A549 (cell line): ENCODE measurements at regions not wholly inside any gene's neighbourhood (a gene's known extent, or its start where the extent isn't known, plus 50 kb on each side); places are given as distances from the start of the nearest gene placed in this dataset.
"Not testable (repeated sequence)": the region's sequence is repeated elsewhere in the genome, so short reads cannot be mapped to it uniquely, and the experiment has no call there.

Experiments used
- ATAC-seq, 2 experiments: fragments of 200-7000 bp in 1 of 2; fragments of >200 bp in 1 of 2; cut with Nextera tagmentation in 1 of 2; cut with Tn5 transposase in 1 of 2; 3 replicates each; pipeline versions ENCODE4 v1.8.0 to v1.9.1; 2018 to 2020; ENCODE audit warnings: mild to moderate bottlenecking in 1 of 2, moderate library complexity in 1 of 2
- CTCF ChIA-PET: fragments of 300-600 bp; sonication (Branson Sonifier 250); formaldehyde crosslinking; extraction: SDS; loops from one replicate; lab custom pipeline; 2021; ENCODE audit warnings: antibody characterized with exemption, inconsistent platforms; lab: Yijun Ruan, JAX
- POLR2A ChIA-PET: fragments of 350-600 bp; formaldehyde crosslinking; extraction: SDS; loops from one replicate; lab custom pipeline; 2021; ENCODE audit warnings: antibody characterized with exemption, inconsistent platforms; lab: Yijun Ruan, JAX
- DNase-seq, 2 experiments: peaks; one replicate each; pipeline versions ENCODE4 v3.0.0 to v3.0.0-alpha.2; 2011 to 2016; ENCODE audit warnings: low read depth in 1 of 2, low spot score in 1 of 2
- FAIRE-seq: peaks from 2 replicates; lab custom pipeline; 2011; peaks lifted over from hg19 to GRCh38; lab: Jason Lieb, UNC
- H3K27ac ChIP-seq, 2 experiments: fragments of >200 bp; sonication (Bioruptor Twin); formaldehyde crosslinking; 3 replicates each; pipeline ENCODE4 v1.5.1; 2016 to 2017
- H3K4me1 ChIP-seq: fragments of >200 bp; sonication (Bioruptor Twin); formaldehyde crosslinking; 3 replicates; pipeline ENCODE4 v1.6.1; 2016
- H3K4me2 ChIP-seq: fragments of >200 bp; sonication (Bioruptor Twin); formaldehyde crosslinking; 3 replicates; pipeline ENCODE4 v1.6.1; 2016
- H3K4me3 ChIP-seq: fragments of >200 bp; sonication (Bioruptor Twin); formaldehyde crosslinking; 3 replicates; pipeline ENCODE4 v1.5.1; 2016
- H3K9me3 ChIP-seq: fragments of >200 bp; sonication (Bioruptor Twin); formaldehyde crosslinking; 3 replicates; pipeline ENCODE4 v1.6.1; 2016
- ATOH8 ChIP-seq: fragments of 250-450 bp; sonication (Bioruptor Pico); IDR thresholded peaks from 2 replicates; pipeline ENCODE4 v1.5.0; 2020; ENCODE audit warnings: low read depth, mild to moderate bottlenecking, moderate library complexity
- BHLHE40 ChIP-seq: IDR thresholded peaks from 2 replicates; pipeline ENCODE4 v1.6.1; 2012; ENCODE audit warnings: low read depth, low read length, inconsistent platforms
- CBX8 ChIP-seq: fragments of 200-600 bp; sonication (generic); IDR thresholded peaks from 2 replicates; pipeline ENCODE4 v1.6.1; 2016
- CHD2 ChIP-seq: fragments of 150-350 bp; IDR thresholded peaks from 2 replicates; pipeline ENCODE4 v1.6.1; 2014; ENCODE audit warnings: low read length; ENCODE audit not compliant: partially characterized antibody
- CHD4 ChIP-seq: fragments of 200-600 bp; sonication (generic); IDR thresholded peaks from 2 replicates; pipeline ENCODE4 v1.6.1; 2016; ENCODE audit warnings: antibody characterized with exemption, mild to moderate bottlenecking, borderline replicate concordance
- EHF ChIP-seq: fragments of 250-450 bp; sonication (Bioruptor Pico); IDR thresholded peaks from 2 replicates; pipeline ENCODE4 v1.5.0; 2020; ENCODE audit warnings: mild to moderate bottlenecking
- EHMT2 ChIP-seq: fragments of 200-600 bp; sonication (generic); IDR thresholded peaks from 2 replicates; pipeline ENCODE4 v1.6.1; 2016; ENCODE audit warnings: antibody characterized with exemption, low read depth, mild to moderate bottlenecking, moderate library complexity
- ESRRA ChIP-seq: fragments of 150-350 bp; IDR thresholded peaks from 2 replicates; pipeline ENCODE4 v1.6.1; 2014; ENCODE audit warnings: mild to moderate bottlenecking, low read length, borderline replicate concordance
- FOXS1 ChIP-seq: fragments of 250-450 bp; sonication (Bioruptor Pico); IDR thresholded peaks from 2 replicates; pipeline ENCODE4 v1.5.0; 2020; ENCODE audit warnings: mild to moderate bottlenecking, moderate library complexity
- HES2 ChIP-seq: fragments of >200 bp; sonication (Bioruptor Twin); formaldehyde crosslinking; IDR thresholded peaks from 2 replicates; pipeline ENCODE4 v1.6.1; 2016
- HEYL ChIP-seq: fragments of 250-450 bp; sonication (Bioruptor Pico); IDR thresholded peaks from 2 replicates; pipeline ENCODE4 v1.8.0; 2021; ENCODE audit warnings: mild to moderate bottlenecking, moderate library complexity
- HOXA7 ChIP-seq: fragments of 250-450 bp; sonication (Bioruptor Pico); IDR thresholded peaks from 2 replicates; pipeline ENCODE4 v1.5.0; 2020; ENCODE audit warnings: mild to moderate bottlenecking, moderate library complexity
- JUN ChIP-seq, 2 experiments: fragments of >200 bp; sonication (Bioruptor Twin); formaldehyde crosslinking; IDR thresholded peaks; 2 replicates in 1 of 2; 3 replicates in 1 of 2; pipeline ENCODE4 v1.6.1; 2016 to 2017
- JUNB ChIP-seq: fragments of >200 bp; sonication (Bioruptor Twin); formaldehyde crosslinking; IDR thresholded peaks from 2 replicates; pipeline ENCODE4 v1.6.1; 2016
- KDM1A ChIP-seq: fragments of 200-600 bp; sonication (generic); IDR thresholded peaks from 2 replicates; pipeline ENCODE4 v1.6.1; 2016; ENCODE audit warnings: low read depth, mild to moderate bottlenecking
- MAZ ChIP-seq: fragments of 150-350 bp; IDR thresholded peaks from 2 replicates; pipeline ENCODE4 v1.6.1; 2014; ENCODE audit warnings: antibody characterized with exemption, low read depth, low read length, borderline replicate concordance
- PHF8 ChIP-seq: fragments of 200-600 bp; sonication (generic); IDR thresholded peaks from 2 replicates; pipeline ENCODE4 v1.6.1; 2016; ENCODE audit warnings: low read depth, mild to moderate bottlenecking, antibody characterized with exemption, moderate library complexity, borderline replicate concordance
- POLR2A ChIP-seq: IDR thresholded peaks from 2 replicates; pipeline ENCODE4 v1.6.1; 2012; ENCODE audit warnings: mild to moderate bottlenecking, low read length
- RARB ChIP-seq: fragments of 250-450 bp; sonication (Bioruptor Pico); IDR thresholded peaks from 2 replicates; pipeline ENCODE4 v1.8.0; 2021; ENCODE audit warnings: mild to moderate bottlenecking, moderate library complexity
- REST ChIP-seq: fragments of 200-600 bp; sonication (generic); IDR thresholded peaks from 2 replicates; pipeline ENCODE4 v1.6.1; 2016; ENCODE audit warnings: antibody characterized with exemption, mild to moderate bottlenecking, moderate library complexity
- RFX5 ChIP-seq: fragments of 450-650 bp; IDR thresholded peaks from 2 replicates; pipeline ENCODE4 v1.7.1; 2014; ENCODE audit warnings: antibody characterized with exemption, mild to moderate bottlenecking, moderate library complexity
- SMC3 ChIP-seq: fragments of >200 bp; sonication (Bioruptor Twin); formaldehyde crosslinking; IDR thresholded peaks from 3 replicates; pipeline ENCODE4 v1.6.1; 2018; ENCODE audit warnings: inconsistent platforms
- SREBF2 ChIP-seq: fragments of 450-650 bp; IDR thresholded peaks from 2 replicates; pipeline ENCODE4 v1.6.1; 2014; ENCODE audit warnings: mild to moderate bottlenecking, moderate library complexity
- TFCP2L1 ChIP-seq: fragments of 250-450 bp; sonication (Bioruptor Pico); IDR thresholded peaks from 2 replicates; pipeline ENCODE4 v1.5.0; 2021; ENCODE audit warnings: mild to moderate bottlenecking
- TP53 ChIP-seq: fragments of 250-450 bp; sonication (Bioruptor Pico); IDR thresholded peaks from 2 replicates; pipeline ENCODE4 v1.5.0; 2021; ENCODE audit warnings: mild to moderate bottlenecking, moderate library complexity
- ZC3H11A ChIP-seq: fragments of 450-650 bp; IDR thresholded peaks from 2 replicates; pipeline ENCODE4 v1.6.1; 2014; ENCODE audit warnings: antibody characterized with exemption, mild to moderate bottlenecking
- ZNF302 ChIP-seq: fragments of 250-450 bp; sonication (Bioruptor Pico); IDR thresholded peaks from 2 replicates; pipeline ENCODE4 v1.9.0; 2021; ENCODE audit warnings: inconsistent platforms, mild to moderate bottlenecking, moderate library complexity
- ZSCAN20 ChIP-seq: fragments of 250-450 bp; sonication (Bioruptor Pico); IDR thresholded peaks from 2 replicates; pipeline ENCODE4 v1.8.0; 2022; ENCODE audit warnings: mild to moderate bottlenecking, moderate library complexity
- WGBS: methylation state at CpG from one replicate; pipeline ENCODE4 v1.1.6; 2017; ENCODE audit errors: missing lambda C conversion rate; 5-methylcytosine and 5-hydroxymethylcytosine counted together

GRCh38 chr16:26988186-26988585 is 78.5 kb upstream of the C16orf82 start:
- POLR2A ChIA-PET = no interaction called here
- no peak for DNase-seq
- H3K4me3 ChIP-seq = no peak overlapping the region
- no peak for FAIRE-seq
- ATAC-seq = no peak
- H3K4me2 ChIP-seq = no peak overlapping the region
- H3K4me1 ChIP-seq = no peaks in the 10 kb centered on the region
- no peaks in the 10 kb centered on the region for H3K9me3 ChIP-seq
- TF ChIP-seq TFCP2L1 (CRISPR knock-in tag) = no peak
- no peak for TF ChIP-seq SMC3
- no peak for TF ChIP-seq ATOH8 (CRISPR knock-in tag)
- TF ChIP-seq PHF8 = no peak
- no peak for TF ChIP-seq ZNF302 (CRISPR knock-in tag)
- no peak for TF ChIP-seq JUN (IDR thresholded peaks at IDR 0.05)
- no peak for TF ChIP-seq MAZ
- no peak for TF ChIP-seq JUNB
- TF ChIP-seq HEYL = no peak
- TF ChIP-seq SREBF2 = no peak
- no peak for TF ChIP-seq KDM1A
- TF ChIP-seq CBX8 = no peak
- TF ChIP-seq CHD2 = no peak
- TF ChIP-seq EHMT2 = no peak
- no peak for TF ChIP-seq ZSCAN20
- TF ChIP-seq EHF (CRISPR knock-in tag) = no peak
- TF ChIP-seq RARB = no peak
- no peak for TF ChIP-seq ESRRA
- CTCF ChIA-PET = interaction anchor here (0.6 kb wide), 1 partner anchor 10 kb away, joined by 3 read pairs; no protein-coding TSS in a partner anchor
- H3K27ac ChIP-seq = no peak overlapping the region
- 2% methylated on average over 4 of the region's 5 CpGs for WGBS

- H3K27ac ChIP-seq, H3K4me3 ChIP-seq, POLR2A ChIA-PET, FAIRE-seq, CTCF ChIA-PET, ATAC-seq, DNase-seq, H3K4me2 ChIP-seq, H3K9me3 ChIP-seq, H3K4me1 ChIP-seq: not testable (repeated sequence)
- WGBS = 23% methylated on average over 5 of the region's 5 CpGs
- TF ChIP-seq ZC3H11A = peak; percentile 77
Observed at GRCh38 chr16:26990384-26991120, 76.2 kb upstream of the C16orf82 start.

GRCh38 chr16:26992666-26993349 is 73.9 kb upstream of the C16orf82 start:
- no peak for FAIRE-seq
- ChIA-PET POLR2A (no interaction called here), CTCF (interaction anchor here (1.2 kb wide), 1 partner anchor 26 kb away, joined by 7 read pairs; no protein-coding TSS in a partner anchor)
- Histone ChIP-seq H3K9me3 (no peaks in the 10 kb centered on the region), H3K27ac (no peak overlapping the region), H3K4me2 (no peak overlapping the region), H3K4me1 (no peaks in the 10 kb centered on the region), H3K4me3 (no peak overlapping the region)
- ATAC-seq = no peak
- DNase-seq = no peak
- no peak for TF ChIP-seq SREBF2
- TF ChIP-seq REST = no peak
- no peak for TF ChIP-seq HOXA7
- no peak for TF ChIP-seq RFX5
- no peak for TF ChIP-seq BHLHE40
- TF ChIP-seq EHMT2 = no peak
- TF ChIP-seq CHD2 = no peak
- no peak for TF ChIP-seq TP53 (CRISPR knock-in tag)
- no peak for TF ChIP-seq CHD4
- TF ChIP-seq HES2 = no peak
- no peak for TF ChIP-seq POLR2A
- TF ChIP-seq FOXS1 = no peak
- TF ChIP-seq, all 56 proteins: peak for 0
- 7% methylated on average over 8 of the region's 9 CpGs for WGBS
